H9 (cell line): ENCODE measurements at regions not wholly inside any gene's neighbourhood (a gene's known extent, or its start where the extent isn't known, plus 50 kb on each side); places are given as distances from the start of the nearest gene placed in this dataset.

Experiments
- DNase-seq: peaks from one replicate; pipeline ENCODE4 v3.0.0-alpha.2; 2017
- H2AFZ ChIP-seq: one replicate; pipeline ENCODE4 v1.6.1; 2013; ENCODE audit warnings: mild to moderate bottlenecking, low read length, control low read depth, moderate library complexity
- H2AK5ac ChIP-seq: 2 replicates; pipeline ENCODE4 v1.6.1; 2013; ENCODE audit warnings: low read length, control low read depth, mixed read lengths; ENCODE audit not compliant: insufficient read length
- H2BK120ac ChIP-seq: one replicate; pipeline ENCODE4 v1.6.1; 2013; ENCODE audit warnings: low read depth, mild to moderate bottlenecking, low read length, control low read depth, inconsistent platforms; ENCODE audit not compliant: poor library complexity, severe bottlenecking
- H2BK12ac ChIP-seq: 2 replicates; pipeline ENCODE4 v1.6.1; 2013; ENCODE audit warnings: low read length, control low read depth, mixed read lengths, low read depth; ENCODE audit not compliant: insufficient read length
- H2BK15ac ChIP-seq: 2 replicates; pipeline ENCODE4 v1.6.1; 2013; ENCODE audit warnings: low read depth, low read length, control low read depth
- H2BK20ac ChIP-seq: one replicate; pipeline ENCODE4 v1.6.1; 2013; ENCODE audit warnings: low read depth, mild to moderate bottlenecking, low read length, control low read depth, inconsistent platforms; ENCODE audit not compliant: poor library complexity, severe bottlenecking
- H2BK5ac ChIP-seq: 2 replicates; pipeline ENCODE4 v1.6.1; 2013; ENCODE audit warnings: low read length, control low read depth, mixed read lengths; ENCODE audit not compliant: insufficient read length
- H3K14ac ChIP-seq: 2 replicates; pipeline ENCODE4 v1.6.1; 2013; ENCODE audit warnings: low read length, control low read depth; ENCODE audit not compliant: insufficient read depth
- H3K18ac ChIP-seq: 2 replicates; pipeline ENCODE4 v1.6.1; 2013; ENCODE audit warnings: low read depth, mild to moderate bottlenecking, mixed read lengths, low read length, control low read depth; ENCODE audit not compliant: insufficient read length
- H3K23ac ChIP-seq: 2 replicates; pipeline ENCODE4 v1.6.1; 2013; ENCODE audit warnings: low read length, control low read depth, mixed read lengths, low read depth; ENCODE audit not compliant: insufficient read length
- H3K23me2 ChIP-seq: 2 replicates; pipeline ENCODE4 v1.6.1; 2013; ENCODE audit warnings: low read depth, mild to moderate bottlenecking, mixed read lengths, low read length, control low read depth; ENCODE audit not compliant: insufficient read length, poor library complexity, severe bottlenecking
- H3K27ac ChIP-seq: 2 replicates; pipeline ENCODE4 v1.5.1; 2013; ENCODE audit warnings: low read length, control low read depth, mixed read lengths, low read depth; ENCODE audit not compliant: insufficient read length
- H3K27me3 ChIP-seq: 2 replicates; pipeline ENCODE4 v1.6.1; 2013; ENCODE audit warnings: low read length, control low read depth, inconsistent platforms; ENCODE audit not compliant: insufficient read depth
- H3K4ac ChIP-seq: 2 replicates; pipeline ENCODE4 v1.6.1; 2013; ENCODE audit warnings: low read depth, mild to moderate bottlenecking, control low read depth, inconsistent platforms, low read length, moderate library complexity
- H3K4me1 ChIP-seq: 2 replicates; pipeline ENCODE4 v1.6.1; 2013; ENCODE audit warnings: low read length, control low read depth, inconsistent platforms; ENCODE audit not compliant: insufficient read depth
- H3K4me2 ChIP-seq: 2 replicates; pipeline ENCODE4 v1.6.1; 2013; ENCODE audit warnings: low read length, control low read depth, mixed read lengths; ENCODE audit not compliant: insufficient read length, insufficient read depth
- H3K56ac ChIP-seq: 2 replicates; pipeline ENCODE4 v1.6.1; 2013; ENCODE audit warnings: low read depth, mild to moderate bottlenecking, mixed read lengths, low read length, control low read depth; ENCODE audit not compliant: insufficient read length
- H3K79me1 ChIP-seq: 2 replicates; pipeline ENCODE4 v1.6.1; 2013; ENCODE audit warnings: low read depth, mild to moderate bottlenecking, moderate library complexity, low read length, control low read depth, inconsistent platforms; ENCODE audit not compliant: insufficient read depth, poor library complexity, severe bottlenecking
- H3K79me2 ChIP-seq: 2 replicates; pipeline ENCODE4 v1.6.1; 2013; ENCODE audit warnings: low read length, control low read depth, inconsistent platforms; ENCODE audit not compliant: insufficient read depth
- H3K9ac ChIP-seq: 2 replicates; pipeline ENCODE4 v1.6.1; 2013; ENCODE audit warnings: low read length, control low read depth, mixed read lengths; ENCODE audit not compliant: insufficient read length; ENCODE audit errors: extremely low read depth
- H3K9me3 ChIP-seq: one replicate; pipeline ENCODE4 v1.6.1; 2013; ENCODE audit warnings: low read depth, low read length, inconsistent platforms; ENCODE audit not compliant: control insufficient read depth
- H3T11ph ChIP-seq: one replicate; pipeline ENCODE4 v1.6.1; 2013; ENCODE audit warnings: mild to moderate bottlenecking, low read length, control low read depth, inconsistent platforms
- H4K20me1 ChIP-seq: one replicate; pipeline ENCODE4 v1.6.1; 2013; ENCODE audit not compliant: control insufficient read depth, insufficient read length, insufficient read depth
- H4K5ac ChIP-seq: 2 replicates; pipeline ENCODE4 v1.6.1; 2013; ENCODE audit warnings: low read depth, mild to moderate bottlenecking, mixed read lengths, low read length, control low read depth; ENCODE audit not compliant: insufficient read length
- H4K8ac ChIP-seq: replicated peaks from 2 replicates; pipeline ENCODE4 v1.6.1; 2013; ENCODE audit warnings: low read length, control low read depth, mixed read lengths, low read depth; ENCODE audit not compliant: insufficient read length
- H4K91ac ChIP-seq: 2 replicates; pipeline ENCODE4 v1.6.1; 2013; ENCODE audit warnings: low read depth, mild to moderate bottlenecking, moderate library complexity, mixed read lengths, low read length, control low read depth; ENCODE audit not compliant: insufficient read length
- H3K27ac Mint-ChIP-seq, 3 experiments: 2 replicates in 2 of 3; 3 replicates in 1 of 3; pipeline ENCODE4 v1.8.0; 2020 to 2021; ENCODE audit warnings: mixed read lengths in 3 of 3, mild to moderate bottlenecking in 1 of 3, moderate library complexity in 1 of 3
- H3K27me3 Mint-ChIP-seq: 2 replicates; pipeline ENCODE4 v1.8.0; 2021; ENCODE audit warnings: low read depth, mild to moderate bottlenecking, moderate library complexity, mixed read lengths
- H3K36me3 Mint-ChIP-seq, 3 experiments: 2 replicates in 2 of 3; 3 replicates in 1 of 3; pipeline ENCODE4 v1.8.0; 2020 to 2021; ENCODE audit warnings: low read depth in 3 of 3, mixed read lengths in 3 of 3; ENCODE audit not compliant: insufficient read depth in 1 of 3
- H3K4me1 Mint-ChIP-seq, 2 experiments: 2 replicates each; pipeline ENCODE4 v1.8.0; 2020; ENCODE audit warnings: mixed read lengths in 2 of 2
- H3K4me3 Mint-ChIP-seq, 2 experiments: 2 replicates in 1 of 2; 3 replicates in 1 of 2; pipeline ENCODE4 v1.8.0; 2020 to 2021; ENCODE audit warnings: mild to moderate bottlenecking in 2 of 2, mixed read lengths in 2 of 2, moderate library complexity in 1 of 2
- H3K9me3 Mint-ChIP-seq, 2 experiments: 2 replicates in 1 of 2; 3 replicates in 1 of 2; pipeline ENCODE4 v1.8.0; 2020; ENCODE audit warnings: mild to moderate bottlenecking in 2 of 2, mixed read lengths in 2 of 2, moderate library complexity in 1 of 2
- WGBS: extraction: QIAGEN DNeasy Blood & Tissue Kit; methylation state at CpG from one replicate; pipeline ENCODE4 v1.1.7; 2013; ENCODE audit warnings: missing lambda C conversion rate, low lambda C conversion rate, mixed read lengths; ENCODE audit not compliant: insufficient read length; ENCODE audit errors: extremely low coverage; 5-methylcytosine and 5-hydroxymethylcytosine counted together
- TF ChIP-seq, protein P1 (sequence below): fragments of 200-600 bp; sonication (generic); conservative IDR thresholded peaks from 3 replicates; pipeline ENCODE4 v1.8.0; 2021; ENCODE audit warnings: antibody characterized with exemption, mild to moderate bottlenecking

DNA sequence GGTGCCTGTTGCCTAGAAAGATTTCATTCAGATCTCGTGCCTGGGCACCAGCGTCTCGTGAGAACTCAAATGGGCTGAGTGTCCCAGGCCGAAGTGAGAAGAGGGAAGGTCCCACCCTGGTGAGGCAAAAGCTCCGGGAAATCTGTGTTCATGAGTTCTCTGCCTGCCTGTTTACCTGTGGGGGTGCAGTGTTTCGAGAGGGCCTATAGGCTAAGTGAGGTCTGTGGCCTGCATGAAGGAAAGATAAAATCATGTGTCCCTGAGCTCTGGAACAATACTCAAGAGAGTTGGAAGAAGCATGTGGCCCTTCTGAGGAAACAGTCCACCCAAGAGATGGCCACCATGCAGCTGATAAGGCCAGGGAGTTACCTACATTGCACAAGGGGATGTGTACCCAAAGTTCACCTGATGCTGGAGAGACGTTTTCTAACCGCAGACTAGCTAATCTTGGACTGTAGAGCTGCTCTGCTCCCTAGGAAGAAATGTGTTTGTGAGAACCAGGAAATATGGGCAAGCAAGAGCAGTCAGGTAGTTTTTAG, 63.5 kb upstream of the ST3GAL5 start:
- Histone ChIP-seq H3K14ac (no peak overlapping the region), H3K18ac (no peak overlapping the region), H3K27ac (no peak overlapping the region), H2AK5ac (no peak overlapping the region), H4K5ac (no peak overlapping the region), H3K79me1 (no peaks in the 10 kb centered on the region), H3K27me3 (no peaks in the 10 kb centered on the region; the same call in 1 of the 2 replicates), H4K8ac (no peak overlapping the region), H3K56ac (no peak overlapping the region), H3K9ac (no peak overlapping the region), H3T11ph (no peak overlapping the region), H3K4ac (no peak overlapping the region), H3K4me1 (peaks cover 4% of the 10 kb centered on the region; the same call in 1 of the 2 replicates), H3K23ac (no peak overlapping the region), H4K20me1 (no peaks in the 10 kb centered on the region), H3K9me3 (peaks cover 3% of the 10 kb centered on the region), H3K79me2 (no peaks in the 10 kb centered on the region), H2BK15ac (no peak overlapping the region), H2BK12ac (no peak overlapping the region), H3K23me2 (no peaks in the 10 kb centered on the region), H4K91ac (no peak overlapping the region), H2BK5ac (no peak overlapping the region), H2BK120ac (no peak overlapping the region), H2AFZ (no peak overlapping the region), H2BK20ac (no peak overlapping the region), H3K4me2 (no peak overlapping the region)
- no CpG with 5 or more reads among the region's 8 CpGs for WGBS
- Mint-ChIP-seq H3K27ac (no peak overlapping the region; a peak in 1 of 7 replicates), H3K9me3 (peaks cover 3 to 13% of the 10 kb centered on the region in 2 experiments; a peak in 4 of 5 replicates), H3K4me1 (peaks cover 11 to 14% of the 10 kb centered on the region in 2 experiments), H3K4me3 (no peak overlapping the region), H3K27me3 (peaks cover 3% of the 10 kb centered on the region; the same call in 1 of the 2 replicates), H3K36me3 (peaks cover 0 to 3% (median 0%) of the 10 kb centered on the region in 3 experiments; a peak in 3 of 7 replicates)
- DNase-seq, result no peak
- TF ChIP-seq, protein P1, sequence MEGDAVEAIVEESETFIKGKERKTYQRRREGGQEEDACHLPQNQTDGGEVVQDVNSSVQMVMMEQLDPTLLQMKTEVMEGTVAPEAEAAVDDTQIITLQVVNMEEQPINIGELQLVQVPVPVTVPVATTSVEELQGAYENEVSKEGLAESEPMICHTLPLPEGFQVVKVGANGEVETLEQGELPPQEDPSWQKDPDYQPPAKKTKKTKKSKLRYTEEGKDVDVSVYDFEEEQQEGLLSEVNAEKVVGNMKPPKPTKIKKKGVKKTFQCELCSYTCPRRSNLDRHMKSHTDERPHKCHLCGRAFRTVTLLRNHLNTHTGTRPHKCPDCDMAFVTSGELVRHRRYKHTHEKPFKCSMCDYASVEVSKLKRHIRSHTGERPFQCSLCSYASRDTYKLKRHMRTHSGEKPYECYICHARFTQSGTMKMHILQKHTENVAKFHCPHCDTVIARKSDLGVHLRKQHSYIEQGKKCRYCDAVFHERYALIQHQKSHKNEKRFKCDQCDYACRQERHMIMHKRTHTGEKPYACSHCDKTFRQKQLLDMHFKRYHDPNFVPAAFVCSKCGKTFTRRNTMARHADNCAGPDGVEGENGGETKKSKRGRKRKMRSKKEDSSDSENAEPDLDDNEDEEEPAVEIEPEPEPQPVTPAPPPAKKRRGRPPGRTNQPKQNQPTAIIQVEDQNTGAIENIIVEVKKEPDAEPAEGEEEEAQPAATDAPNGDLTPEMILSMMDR, result no peak
